WTC11 (cell line): ENCODE measurements at regions not wholly inside any gene's neighbourhood (a gene's known extent, or its start where the extent isn't known, plus 50 kb on each side); places are given as distances from the start of the nearest gene placed in this dataset.

Experiments
- ATAC-seq: fragments of 200-7000 bp; cut with Tn5 transposase; 2 replicates; pipeline ENCODE4 v1.10.0; 2021; ENCODE audit warnings: mild to moderate bottlenecking, moderate library complexity
- CTCF ChIA-PET: fragments of 300-600 bp; sonication (Branson Sonifier 250); formaldehyde crosslinking; loops from one replicate; lab custom pipeline; 2021; ENCODE audit warnings: antibody characterized with exemption; lab: Charles Lee
- POLR2A ChIA-PET: fragments of 350-600 bp; sonication (Branson Sonifier 250); formaldehyde crosslinking; loops from one replicate; lab custom pipeline; 2021; ENCODE audit warnings: antibody characterized with exemption; lab: Charles Lee
- DNase-seq: peaks from one replicate; pipeline ENCODE4 v3.0.0; 2021; ENCODE audit warnings: low spot score
- H3K27ac Mint-ChIP-seq: 2 replicates; pipeline ENCODE4 v1.8.0; 2021; ENCODE audit warnings: mixed read lengths
- H3K27me3 Mint-ChIP-seq: 2 replicates; pipeline ENCODE4 v1.8.0; 2021; ENCODE audit warnings: low read depth, mild to moderate bottlenecking, moderate library complexity, mixed read lengths
- H3K36me3 Mint-ChIP-seq: 2 replicates; pipeline ENCODE4 v1.8.0; 2021; ENCODE audit warnings: mixed read lengths
- H3K4me1 Mint-ChIP-seq: 2 replicates; pipeline ENCODE4 v1.8.0; 2022; ENCODE audit warnings: mixed read lengths
- H3K4me3 Mint-ChIP-seq: 2 replicates; pipeline ENCODE4 v1.8.0; 2021; ENCODE audit warnings: mild to moderate bottlenecking, moderate library complexity, mixed read lengths
- H3K9me3 Mint-ChIP-seq: 2 replicates; pipeline ENCODE4 v1.8.0; 2021; ENCODE audit warnings: mixed read lengths
- AR ChIP-seq: fragments of 250-450 bp; sonication (Bioruptor Pico); IDR thresholded peaks from 2 replicates; pipeline ENCODE4 v1.9.0; 2021; ENCODE audit warnings: mild to moderate bottlenecking
- ATF1 ChIP-seq: sonication (generic); formaldehyde crosslinking; IDR thresholded peaks from 2 replicates; pipeline ENCODE4 v1.8.1; 2023; ENCODE audit warnings: mild to moderate bottlenecking, moderate library complexity, missing genetic modification reagents
- ATF3 ChIP-seq: sonication (generic); formaldehyde crosslinking; conservative IDR thresholded peaks from 2 replicates; pipeline ENCODE4 v1.8.1; 2022; ENCODE audit warnings: mild to moderate bottlenecking, missing genetic modification reagents
- CREM ChIP-seq: sonication (generic); formaldehyde crosslinking; IDR thresholded peaks from 2 replicates; pipeline ENCODE4 v1.8.1; 2022; ENCODE audit warnings: mild to moderate bottlenecking, missing genetic modification reagents, moderate library complexity
- ERG ChIP-seq: fragments of 250-450 bp; sonication (Bioruptor Pico); IDR thresholded peaks from 2 replicates; pipeline ENCODE4 v1.8.0; 2021; ENCODE audit warnings: mild to moderate bottlenecking
- ESRRA ChIP-seq: sonication (generic); formaldehyde crosslinking; IDR thresholded peaks from 2 replicates; pipeline ENCODE4 v1.8.1; 2022; ENCODE audit warnings: mild to moderate bottlenecking, missing genetic modification reagents, borderline replicate concordance
- FOXJ3 ChIP-seq: sonication (generic); formaldehyde crosslinking; IDR thresholded peaks from 2 replicates; pipeline ENCODE4 v1.9.0; 2021; ENCODE audit warnings: missing genetic modification reagents, mild to moderate bottlenecking, borderline replicate concordance
- GRHL2 ChIP-seq: fragments of 250-450 bp; sonication (Bioruptor Pico); IDR thresholded peaks from 2 replicates; pipeline ENCODE4 v1.8.0; 2022; ENCODE audit warnings: mild to moderate bottlenecking, moderate library complexity; ENCODE audit not compliant: insufficient replicate concordance, severe bottlenecking
- MAX ChIP-seq: sonication (generic); formaldehyde crosslinking; IDR thresholded peaks from 2 replicates; pipeline ENCODE4 v1.8.0; 2022; ENCODE audit warnings: mild to moderate bottlenecking, missing genetic modification reagents
- MXD4 ChIP-seq: fragments of 250-450 bp; sonication (Bioruptor Pico); IDR thresholded peaks from 2 replicates; pipeline ENCODE4 v1.8.0; 2021; ENCODE audit warnings: mild to moderate bottlenecking, moderate library complexity, borderline replicate concordance
- NFYB ChIP-seq: sonication (generic); formaldehyde crosslinking; conservative IDR thresholded peaks from 2 replicates; pipeline ENCODE4 v1.8.0; 2022; ENCODE audit warnings: low read depth, missing genetic modification reagents
- PRRX2 ChIP-seq: fragments of 250-450 bp; sonication (Bioruptor Pico); IDR thresholded peaks from 2 replicates; pipeline ENCODE4 v1.8.0; 2021; ENCODE audit warnings: mild to moderate bottlenecking
- RELA ChIP-seq: sonication (generic); formaldehyde crosslinking; IDR thresholded peaks from 2 replicates; pipeline ENCODE4 v1.8.1; 2022; ENCODE audit warnings: missing genetic modification reagents, mild to moderate bottlenecking, borderline replicate concordance
- RORB ChIP-seq: fragments of 250-450 bp; sonication (Bioruptor Pico); IDR thresholded peaks from 2 replicates; pipeline ENCODE4 v1.9.0; 2021; ENCODE audit warnings: mild to moderate bottlenecking
- SP1 ChIP-seq: sonication (generic); formaldehyde crosslinking; conservative IDR thresholded peaks from 2 replicates; pipeline ENCODE4 v1.8.1; 2022; ENCODE audit warnings: missing genetic modification reagents
- TEAD4 ChIP-seq: sonication (generic); formaldehyde crosslinking; IDR thresholded peaks from 2 replicates; pipeline ENCODE4 v1.8.0; 2022; ENCODE audit warnings: mild to moderate bottlenecking, missing genetic modification reagents
- TP53 ChIP-seq: sonication (generic); formaldehyde crosslinking; IDR thresholded peaks from 2 replicates; pipeline ENCODE4 v1.8.1; 2023; ENCODE audit warnings: mild to moderate bottlenecking, missing genetic modification reagents
- USF2 ChIP-seq: sonication (generic); formaldehyde crosslinking; IDR thresholded peaks from 2 replicates; pipeline ENCODE4 v1.8.1; 2023; ENCODE audit warnings: mild to moderate bottlenecking, missing genetic modification reagents, moderate library complexity
- ZBTB43 ChIP-seq: sonication (generic); formaldehyde crosslinking; IDR thresholded peaks from 2 replicates; pipeline ENCODE4 v1.8.1; 2023; ENCODE audit warnings: mild to moderate bottlenecking, missing genetic modification reagents
- ZNF317 ChIP-seq: sonication (generic); formaldehyde crosslinking; IDR thresholded peaks from 2 replicates; pipeline ENCODE4 v1.8.1; 2023; ENCODE audit warnings: low read depth, mild to moderate bottlenecking, moderate library complexity, missing genetic modification reagents, borderline replicate concordance
- ZNF532 ChIP-seq: fragments of 250-450 bp; sonication (Bioruptor Pico); IDR thresholded peaks from 2 replicates; pipeline ENCODE4 v1.9.0; 2021; ENCODE audit warnings: mild to moderate bottlenecking, borderline replicate concordance
- ZNF671 ChIP-seq: fragments of 250-450 bp; sonication (Bioruptor Pico); IDR thresholded peaks from 2 replicates; pipeline ENCODE4 v1.8.0; 2021; ENCODE audit warnings: mild to moderate bottlenecking

GRCh38 chr11:79515781-79516180 lies 75.0 kb upstream of the TENM4 start:
- Mint-ChIP-seq H3K27me3 (peaks cover 6% of the 10 kb centered on the region), H3K36me3 (no peaks in the 10 kb centered on the region), H3K9me3 (peaks cover 12% of the 10 kb centered on the region), H3K27ac (no peak overlapping the region), H3K4me1 (peaks cover 13% of the 10 kb centered on the region)
- ChIA-PET POLR2A (no interaction called here), CTCF (interaction anchor here (1.0 kb wide), 1 partner anchor 76 kb away, joined by 3 read pairs; no protein-coding TSS in a partner anchor)
- no peak for ATAC-seq
- TF ChIP-seq AR (CRISPR knock-in tag) (no peak), ZBTB43 (CRISPR knock-in tag) (no peak), CREM (CRISPR knock-in tag) (no peak), RELA (CRISPR knock-in tag) (no peak), ZNF671 (CRISPR knock-in tag) (no peak), PRRX2 (no peak), GRHL2 (CRISPR knock-in tag) (no peak), TP53 (CRISPR knock-in tag) (no peak), FOXJ3 (no peak), ATF1 (CRISPR knock-in tag) (no peak), ZNF532 (no peak), TEAD4 (no peak), ERG (CRISPR knock-in tag) (no peak), ZNF317 (no peak), ESRRA (CRISPR knock-in tag) (no peak), MAX (CRISPR knock-in tag) (no peak), ATF3 (no peak)
- TF ChIP-seq, all 79 proteins: peak for 0
- no peak for DNase-seq
- H3K4me3 Mint-ChIP-seq: no peak overlapping the region

GRCh38 chr11:79514695-79515094 lies 73.9 kb upstream of the TENM4 start:
- peaks cover 7% of the 10 kb centered on the region for H3K4me1 Mint-ChIP-seq
- H3K27me3 Mint-ChIP-seq: peaks cover 6% of the 10 kb centered on the region
- CTCF ChIA-PET: no interaction called here
- POLR2A ChIA-PET: no interaction called here
- no peak overlapping the region for H3K4me3 Mint-ChIP-seq
- DNase-seq (no peak), ATAC-seq (no peak)
- no peak overlapping the region for H3K27ac Mint-ChIP-seq
- TF ChIP-seq RORB (no peak), NFYB (CRISPR knock-in tag) (peak; percentile 72), SP1 (CRISPR knock-in tag) (no peak), MXD4 (CRISPR knock-in tag) (no peak), USF2 (CRISPR knock-in tag) (peak; percentile 79), MAX (CRISPR knock-in tag) (no peak), RELA (CRISPR knock-in tag) (no peak)
- H3K9me3 Mint-ChIP-seq: peaks cover 12% of the 10 kb centered on the region
- H3K36me3 Mint-ChIP-seq: no peaks in the 10 kb centered on the region
